ENCODE measurements at regions not wholly inside any gene's neighbourhood (a gene's known extent, or its start where the extent isn't known, plus 50 kb on each side); places are given as distances from the start of the nearest gene placed in this dataset.
"Not testable (repeated sequence)": the region's sequence is repeated elsewhere in the genome, so short reads cannot be mapped to it uniquely, and the experiment has no call there.

GRCh38 chr7:46908770-46909169 is 673.1 kb downstream of the TNS3 start:
- Mint-ChIP-seq H3K27me3 (ENCODE audit: insufficient read depth) (no peaks in the 10 kb centered on the region), H3K4me3 (no peak overlapping the region), H3K27ac (no peak overlapping the region), H3K9me3 (no peaks in the 10 kb centered on the region), H3K36me3 (ENCODE audit: low read depth) (no peaks in the 10 kb centered on the region), H3K4me1 (ENCODE audit: low read depth) (no peaks in the 10 kb centered on the region)
- intact Hi-C loops (cut with micrococcal nuclease), result no loop called here
- DNase-seq (ENCODE audit: low spot score), result no peak

- intact Hi-C loops (cut with micrococcal nuclease); H3K27me3 Mint-ChIP-seq (ENCODE audit: insufficient read depth); H3K4me1 Mint-ChIP-seq (ENCODE audit: low read depth); H3K27ac Mint-ChIP-seq; H3K4me3 Mint-ChIP-seq; DNase-seq (ENCODE audit: low spot score); H3K36me3 Mint-ChIP-seq (ENCODE audit: low read depth): not testable (repeated sequence)
- H3K9me3 Mint-ChIP-seq, result peaks cover 18% of the 10 kb centered on the region
These were observed 677.4 kb downstream of the TNS3 start for GRCh38 chr7:46904523-46904922.

- Mint-ChIP-seq H3K27ac (no peak overlapping the region), H3K27me3 (ENCODE audit: insufficient read depth) (no peaks in the 10 kb centered on the region), H3K36me3 (ENCODE audit: low read depth) (no peaks in the 10 kb centered on the region), H3K4me1 (ENCODE audit: low read depth) (no peaks in the 10 kb centered on the region), H3K4me3 (no peak overlapping the region), H3K9me3 (peaks cover 18% of the 10 kb centered on the region)
- no peak for DNase-seq (ENCODE audit: low spot score)
- intact Hi-C loops (cut with micrococcal nuclease), result no loop called here
These were observed 679.4 kb downstream of the TNS3 start for GRCh38 chr7:46902463-46902862.

DNA sequence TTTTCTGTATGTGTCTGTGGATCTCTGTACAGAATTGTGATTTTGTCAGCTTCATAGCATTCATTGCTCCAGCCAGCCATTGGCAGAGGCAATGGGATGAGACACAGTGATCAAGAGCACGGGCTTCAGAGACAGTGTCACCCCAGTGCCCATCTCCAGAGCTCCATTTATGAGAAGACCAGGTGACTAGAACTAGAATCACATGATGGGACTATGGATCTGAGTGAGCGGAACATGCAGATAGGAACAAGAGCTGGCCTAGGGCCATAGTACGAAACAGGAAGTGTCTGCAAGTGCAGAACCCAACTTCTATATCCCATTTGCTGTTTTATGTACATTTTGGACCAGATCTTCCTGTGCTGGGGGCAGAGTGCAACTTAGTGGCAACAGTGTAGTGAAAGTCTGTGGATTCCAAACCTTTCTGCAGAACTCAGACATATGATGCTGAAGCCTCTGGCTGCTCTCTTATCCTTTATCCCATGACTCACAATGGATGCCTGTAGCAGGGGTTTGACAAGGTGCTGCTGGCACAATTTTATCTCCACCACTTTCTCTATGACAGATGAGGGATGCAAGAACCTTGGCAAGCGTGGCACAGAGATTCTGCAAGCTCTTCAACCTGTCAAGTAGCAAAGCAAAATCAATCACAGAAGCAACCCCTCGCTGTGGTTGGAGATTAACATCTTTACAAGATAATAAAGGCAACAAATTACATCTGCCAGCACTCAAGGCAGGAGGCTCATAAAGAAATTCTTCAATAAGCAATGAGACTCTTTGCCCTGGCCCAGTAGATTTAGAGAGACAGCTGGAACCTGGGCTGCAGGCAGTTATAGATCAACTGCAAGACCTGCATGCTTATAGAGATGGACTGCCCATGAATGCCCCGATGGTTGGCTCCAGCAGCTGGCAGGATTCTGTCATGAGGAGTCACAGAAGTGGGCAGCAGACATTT is 681.3 kb downstream of the TNS3 start:
- H3K27me3 Mint-ChIP-seq (ENCODE audit: insufficient read depth), result no peaks in the 10 kb centered on the region
- H3K4me3 Mint-ChIP-seq, result no peak overlapping the region
- no peaks in the 10 kb centered on the region for H3K4me1 Mint-ChIP-seq (ENCODE audit: low read depth)
- H3K9me3 Mint-ChIP-seq, result peaks cover 18% of the 10 kb centered on the region
- H3K27ac Mint-ChIP-seq, result no peak overlapping the region
- intact Hi-C loops (cut with micrococcal nuclease), result no loop called here
- no peaks in the 10 kb centered on the region for H3K36me3 Mint-ChIP-seq (ENCODE audit: low read depth)
- no peak for DNase-seq (ENCODE audit: low spot score)

- Mint-ChIP-seq H3K27me3 (ENCODE audit: insufficient read depth) (no peaks in the 10 kb centered on the region), H3K36me3 (ENCODE audit: low read depth) (no peaks in the 10 kb centered on the region), H3K27ac (no peak overlapping the region), H3K4me1 (ENCODE audit: low read depth) (no peaks in the 10 kb centered on the region), H3K4me3 (no peak overlapping the region), H3K9me3 (peaks cover 9% of the 10 kb centered on the region)
- no peak for DNase-seq (ENCODE audit: low spot score)
- intact Hi-C loops (cut with micrococcal nuclease), result no loop called here
These were observed 684.5 kb downstream of the TNS3 start for GRCh38 chr7:46897381-46897780.

- no peak overlapping the region for H3K27ac Mint-ChIP-seq
- no peaks in the 10 kb centered on the region for H3K4me1 Mint-ChIP-seq (ENCODE audit: low read depth)
- no peak overlapping the region for H3K4me3 Mint-ChIP-seq
- H3K36me3 Mint-ChIP-seq (ENCODE audit: low read depth), result no peaks in the 10 kb centered on the region
- intact Hi-C loops (cut with micrococcal nuclease), result no loop called here
- H3K27me3 Mint-ChIP-seq (ENCODE audit: insufficient read depth), result no peaks in the 10 kb centered on the region
- H3K9me3 Mint-ChIP-seq, result peaks cover under 1% of the 10 kb centered on the region
- DNase-seq (ENCODE audit: low spot score), result no peak
These were observed 695.1 kb downstream of the TNS3 start for GRCh38 chr7:46886669-46887374.

GRCh38 chr7:46885167-46885566 is 696.7 kb downstream of the TNS3 start:
- no peak overlapping the region for H3K4me3 Mint-ChIP-seq
- no peak overlapping the region for H3K27ac Mint-ChIP-seq
- H3K4me1 Mint-ChIP-seq (ENCODE audit: low read depth), result no peaks in the 10 kb centered on the region
- H3K9me3 Mint-ChIP-seq, result peaks cover 8% of the 10 kb centered on the region
- no peak for DNase-seq (ENCODE audit: low spot score)
- intact Hi-C loops (cut with micrococcal nuclease), result no loop called here
- no peaks in the 10 kb centered on the region for H3K27me3 Mint-ChIP-seq (ENCODE audit: insufficient read depth)
- no peaks in the 10 kb centered on the region for H3K36me3 Mint-ChIP-seq (ENCODE audit: low read depth)

GRCh38 chr7:46881507-46882127 is 700.3 kb downstream of the TNS3 start:
- no peak for DNase-seq (ENCODE audit: low spot score)
- no peaks in the 10 kb centered on the region for H3K36me3 Mint-ChIP-seq (ENCODE audit: low read depth)
- H3K4me1 Mint-ChIP-seq (ENCODE audit: low read depth), result no peaks in the 10 kb centered on the region
- H3K27ac Mint-ChIP-seq, result no peak overlapping the region
- no peak overlapping the region for H3K4me3 Mint-ChIP-seq
- intact Hi-C loops (cut with micrococcal nuclease), result no loop called here
- peaks cover 8% of the 10 kb centered on the region for H3K9me3 Mint-ChIP-seq
- no peaks in the 10 kb centered on the region for H3K27me3 Mint-ChIP-seq (ENCODE audit: insufficient read depth)

DNA sequence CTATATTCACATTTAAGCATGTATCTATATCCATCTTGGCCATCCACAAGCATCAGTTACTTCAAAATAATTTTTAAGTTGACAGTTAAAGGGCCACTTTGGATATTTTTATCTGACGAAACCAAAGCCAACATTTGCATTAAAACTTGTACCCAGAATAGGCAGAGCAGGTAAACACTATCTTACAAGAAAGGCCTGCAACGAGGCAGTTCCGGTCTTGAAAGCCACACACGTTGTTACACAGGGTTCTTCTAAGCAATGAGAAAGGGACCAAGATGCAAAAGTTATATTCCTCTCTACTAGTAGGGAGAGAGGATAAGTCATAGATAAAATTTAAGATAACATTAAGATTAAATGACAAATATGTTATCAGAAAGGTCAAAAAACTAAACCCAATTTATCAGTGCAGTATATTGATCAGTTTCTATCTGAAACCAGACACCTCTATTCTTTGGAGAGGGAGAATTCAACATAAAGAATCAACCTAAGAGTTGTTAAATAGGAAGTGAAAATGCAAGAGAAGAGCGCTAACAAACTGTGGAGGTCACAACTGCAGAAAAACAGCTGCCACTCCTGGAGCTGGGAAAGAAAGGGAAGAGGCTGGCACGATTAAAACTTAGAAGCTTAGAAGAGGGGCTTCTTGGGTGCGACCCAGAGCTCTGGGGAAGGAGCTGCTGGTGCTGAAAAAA is 701.3 kb downstream of the TNS3 start:
- Mint-ChIP-seq H3K9me3 (peaks cover 8% of the 10 kb centered on the region), H3K4me3 (no peak overlapping the region), H3K27ac (no peak overlapping the region), H3K4me1 (ENCODE audit: low read depth) (no peaks in the 10 kb centered on the region), H3K27me3 (ENCODE audit: insufficient read depth) (no peaks in the 10 kb centered on the region), H3K36me3 (ENCODE audit: low read depth) (no peaks in the 10 kb centered on the region)
- DNase-seq (ENCODE audit: low spot score), result no peak
- intact Hi-C loops (cut with micrococcal nuclease), result no loop called here

DNA sequence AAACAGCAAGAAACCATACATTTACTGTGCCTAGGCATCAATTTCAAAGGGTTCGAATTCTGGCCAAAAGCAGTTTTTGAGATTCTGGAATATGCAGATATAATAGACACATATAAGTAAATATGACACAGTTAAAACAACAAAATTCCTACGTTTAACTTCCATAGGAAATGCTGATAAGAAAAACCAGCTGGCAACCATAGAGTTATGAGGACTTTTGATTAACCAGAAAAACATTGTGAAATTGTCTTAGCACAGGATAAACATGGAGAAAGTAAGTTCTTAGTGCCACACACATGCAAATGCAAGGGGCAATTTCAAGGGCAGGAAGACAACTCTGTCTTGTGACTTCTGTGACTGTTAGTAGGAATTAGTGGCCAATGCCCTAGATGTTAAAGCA is 702.1 kb downstream of the TNS3 start:
- H3K27me3 Mint-ChIP-seq (ENCODE audit: insufficient read depth), result no peaks in the 10 kb centered on the region
- peaks cover 8% of the 10 kb centered on the region for H3K9me3 Mint-ChIP-seq
- H3K27ac Mint-ChIP-seq, result no peak overlapping the region
- no peak for DNase-seq (ENCODE audit: low spot score)
- no peak overlapping the region for H3K4me3 Mint-ChIP-seq
- H3K4me1 Mint-ChIP-seq (ENCODE audit: low read depth), result no peaks in the 10 kb centered on the region
- H3K36me3 Mint-ChIP-seq (ENCODE audit: low read depth), result no peaks in the 10 kb centered on the region
- intact Hi-C loops (cut with micrococcal nuclease), result no loop called here

DNA sequence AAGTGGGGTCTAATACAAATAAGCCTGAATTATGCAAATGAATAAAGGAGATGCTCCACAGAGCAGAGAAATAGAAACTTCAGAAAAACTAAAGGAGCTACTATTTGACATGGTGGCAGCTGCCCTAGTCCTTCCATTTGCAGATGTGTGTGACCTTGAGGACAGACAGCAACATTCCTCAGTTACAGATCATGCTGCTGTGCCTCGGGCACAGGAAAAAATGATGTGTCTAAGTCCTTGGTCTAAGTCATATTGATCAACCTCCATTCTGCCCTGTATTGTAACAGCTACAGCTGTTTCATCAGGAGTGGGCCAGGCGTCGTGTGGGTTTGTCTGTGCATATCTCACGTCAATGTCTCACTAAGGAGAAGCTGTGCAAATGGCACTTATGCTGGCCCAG is 710.4 kb downstream of the TNS3 start:
- Mint-ChIP-seq H3K4me3 (no peak overlapping the region), H3K27ac (no peak overlapping the region), H3K4me1 (ENCODE audit: low read depth) (no peaks in the 10 kb centered on the region), H3K9me3 (no peaks in the 10 kb centered on the region), H3K27me3 (ENCODE audit: insufficient read depth) (no peaks in the 10 kb centered on the region), H3K36me3 (ENCODE audit: low read depth) (no peaks in the 10 kb centered on the region)
- no peak for DNase-seq (ENCODE audit: low spot score)
- intact Hi-C loops (cut with micrococcal nuclease), result no loop called here

DNA sequence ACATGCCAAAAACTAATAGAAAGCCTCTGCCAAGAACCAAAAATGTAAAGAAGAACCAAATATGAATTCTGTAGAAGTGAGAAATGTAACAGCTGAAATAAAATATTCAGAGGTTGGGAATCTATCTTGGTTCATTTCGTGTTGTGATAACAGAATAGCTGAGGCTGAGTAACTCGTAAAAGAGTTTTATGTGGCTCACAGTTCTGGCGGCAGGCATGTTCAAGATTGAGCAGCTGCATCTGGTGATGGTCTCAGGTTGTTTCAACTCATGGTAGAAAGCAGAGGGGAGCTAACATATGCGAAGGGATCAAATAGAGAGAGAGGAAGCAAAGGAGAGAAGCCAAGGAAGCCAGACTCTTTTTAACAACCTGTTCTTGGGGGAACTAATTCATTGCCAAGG is 717.2 kb downstream of the TNS3 start:
- no peaks in the 10 kb centered on the region for H3K4me1 Mint-ChIP-seq (ENCODE audit: low read depth)
- H3K27ac Mint-ChIP-seq, result no peak overlapping the region
- no peaks in the 10 kb centered on the region for H3K27me3 Mint-ChIP-seq (ENCODE audit: insufficient read depth)
- intact Hi-C loops (cut with micrococcal nuclease), result no loop called here
- peaks cover 10% of the 10 kb centered on the region for H3K9me3 Mint-ChIP-seq
- DNase-seq (ENCODE audit: low spot score), result no peak
- H3K36me3 Mint-ChIP-seq (ENCODE audit: low read depth), result no peaks in the 10 kb centered on the region
- H3K4me3 Mint-ChIP-seq, result no peak overlapping the region
